Activated CD4-positive, alpha-beta T cell treated with anti-CD3 and anti-CD28 coated beads for 4 hours (primary cell): ENCODE measurements at regions not wholly inside any gene's neighbourhood (a gene's known extent, or its start where the extent isn't known, plus 50 kb on each side); places are given as distances from the start of the nearest gene placed in this dataset.

Experiments
- DNase-seq, 2 donors: peaks; one replicate each; pipeline ENCODE4 v3.0.0-alpha.2; 2020

- DNase-seq, result no peak
Measured at GRCh38 chr6:165742047-165742446, 79.0 kb upstream of the PDE10A start.

GRCh38 chr6:165737396-165737795, 74.4 kb upstream of the PDE10A start:
- DNase-seq, result no peak

- no peak for DNase-seq
Measured at GRCh38 chr6:165735065-165735464, 72.0 kb upstream of the PDE10A start.

GRCh38 chr6:165733489-165733791, 70.4 kb upstream of the PDE10A start:
- DNase-seq, result no peak

GRCh38 chr6:165732696-165733488, 69.9 kb upstream of the PDE10A start:
- DNase-seq, result no peak

- no peak for DNase-seq
Measured at GRCh38 chr6:165729307-165729936, 66.4 kb upstream of the PDE10A start.

GRCh38 chr6:165728216-165728615, 65.2 kb upstream of the PDE10A start:
- no peak for DNase-seq

GRCh38 chr6:165726965-165727381, 63.9 kb upstream of the PDE10A start:
- DNase-seq, result no peak

GRCh38 chr6:165726290-165726875, 63.3 kb upstream of the PDE10A start:
- no peak for DNase-seq

- no peak for DNase-seq
Measured at GRCh38 chr6:165725201-165725600, 62.2 kb upstream of the PDE10A start.

GRCh38 chr6:165723326-165723725, 60.3 kb upstream of the PDE10A start:
- no peak for DNase-seq

- DNase-seq, result no peak
Measured at GRCh38 chr6:165722022-165722421, 59.0 kb upstream of the PDE10A start.

- no peak for DNase-seq
Measured at GRCh38 chr6:165721356-165721755, 58.3 kb upstream of the PDE10A start.

GRCh38 chr6:165718491-165718891, 55.5 kb upstream of the PDE10A start:
- DNase-seq, result no peak

GRCh38 chr6:165717732-165718465, 54.9 kb upstream of the PDE10A start:
- no peak for DNase-seq

- no peak for DNase-seq
Measured at GRCh38 chr6:165716886-165717285, 53.8 kb upstream of the PDE10A start.

GRCh38 chr6:165715428-165715827, 52.4 kb upstream of the PDE10A start:
- DNase-seq, result no peak

- DNase-seq, result no peak
Measured at GRCh38 chr6:165714907-165715306, 51.9 kb upstream of the PDE10A start.

GRCh38 chr6:165713845-165714466, 50.9 kb upstream of the PDE10A start:
- no peak for DNase-seq
